Ovary (tissue), 3 donors: ENCODE measurements at regions not wholly inside any gene's neighbourhood (a gene's known extent, or its start where the extent isn't known, plus 50 kb on each side); places are given as distances from the start of the nearest gene placed in this dataset.

Experiments used
- EP300 ChIP-seq: sonication (generic); formaldehyde crosslinking; IDR thresholded peaks from one replicate; pipeline ENCODE4 v1.6.1; 2017; ENCODE audit warnings: antibody characterized with exemption
- POLR2A ChIP-seq: fragments of 450-650 bp; IDR thresholded peaks from one replicate; pipeline ENCODE4 v1.6.1; 2017; ENCODE audit warnings: antibody characterized with exemption, mild to moderate bottlenecking, moderate library complexity
- TF ChIP-seq, protein P1 (sequence below), 3 donors: fragments of 450-650 bp in 2 of 3; fragments of 200-600 bp in 1 of 3; IDR thresholded peaks; one replicate each; pipeline versions ENCODE4 v1.5.1 to v1.8.0; 2016 to 2022; ENCODE audit warnings: antibody characterized with exemption in 3 of 3, mild to moderate bottlenecking in 1 of 3
- donor health status: DM: no; HTN: no; CAD: no.

DNA sequence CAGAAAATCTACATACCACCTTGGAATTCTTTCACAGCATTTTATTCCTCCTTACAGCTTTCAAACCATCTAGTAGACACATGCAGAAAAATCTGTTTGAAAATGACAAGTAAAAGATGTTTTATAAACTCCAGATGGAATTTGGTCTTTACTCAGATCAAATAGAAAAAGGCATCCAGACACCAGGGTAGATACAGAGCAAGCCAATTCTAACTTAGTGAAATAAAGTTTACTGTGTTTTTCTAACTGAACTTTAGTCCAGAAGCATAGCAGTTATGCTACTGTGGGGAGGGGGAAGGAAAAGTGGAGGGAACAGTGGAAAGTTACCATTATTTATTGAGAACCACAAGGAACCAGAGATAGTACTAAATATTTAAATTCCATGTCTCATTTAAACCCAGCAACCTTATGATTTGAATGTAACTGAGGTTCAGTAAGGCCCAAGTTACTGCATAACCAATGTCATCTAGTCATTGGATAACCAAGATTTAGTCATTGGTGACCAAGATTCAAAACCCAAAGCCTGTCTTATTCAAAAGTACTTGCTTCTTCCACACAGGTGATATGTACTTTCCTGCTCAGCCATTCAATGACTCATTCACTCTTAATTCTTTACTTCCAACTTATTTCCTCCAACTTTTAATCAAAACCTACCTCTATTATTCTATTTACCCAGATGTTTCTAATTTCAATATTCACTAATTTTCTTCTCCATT, 57.7 kb downstream of the RAD51AP2 start:
- TF ChIP-seq, protein P1, sequence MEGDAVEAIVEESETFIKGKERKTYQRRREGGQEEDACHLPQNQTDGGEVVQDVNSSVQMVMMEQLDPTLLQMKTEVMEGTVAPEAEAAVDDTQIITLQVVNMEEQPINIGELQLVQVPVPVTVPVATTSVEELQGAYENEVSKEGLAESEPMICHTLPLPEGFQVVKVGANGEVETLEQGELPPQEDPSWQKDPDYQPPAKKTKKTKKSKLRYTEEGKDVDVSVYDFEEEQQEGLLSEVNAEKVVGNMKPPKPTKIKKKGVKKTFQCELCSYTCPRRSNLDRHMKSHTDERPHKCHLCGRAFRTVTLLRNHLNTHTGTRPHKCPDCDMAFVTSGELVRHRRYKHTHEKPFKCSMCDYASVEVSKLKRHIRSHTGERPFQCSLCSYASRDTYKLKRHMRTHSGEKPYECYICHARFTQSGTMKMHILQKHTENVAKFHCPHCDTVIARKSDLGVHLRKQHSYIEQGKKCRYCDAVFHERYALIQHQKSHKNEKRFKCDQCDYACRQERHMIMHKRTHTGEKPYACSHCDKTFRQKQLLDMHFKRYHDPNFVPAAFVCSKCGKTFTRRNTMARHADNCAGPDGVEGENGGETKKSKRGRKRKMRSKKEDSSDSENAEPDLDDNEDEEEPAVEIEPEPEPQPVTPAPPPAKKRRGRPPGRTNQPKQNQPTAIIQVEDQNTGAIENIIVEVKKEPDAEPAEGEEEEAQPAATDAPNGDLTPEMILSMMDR (IDR thresholded peaks at IDR 0.05): no peak
- TF ChIP-seq POLR2A (no peak), EP300 (no peak)
